ENCODE measurements at regions not wholly inside any gene's neighbourhood (a gene's known extent, or its start where the extent isn't known, plus 50 kb on each side); places are given as distances from the start of the nearest gene placed in this dataset.
"Not testable (repeated sequence)": the region's sequence is repeated elsewhere in the genome, so short reads cannot be mapped to it uniquely, and the experiment has no call there.

GRCh38 chr3:166612761-166613160 lies 767.3 kb downstream of the ZBBX start:
- H2AK5ac ChIP-seq (ENCODE audit: low read depth, low read length); H3K4ac ChIP-seq (ENCODE audit: low read length); H2BK12ac ChIP-seq (ENCODE audit: low read length); H3K4me3 ChIP-seq (ENCODE audit: low read length in 2 of 2); H4K8ac ChIP-seq (ENCODE audit: low read depth, low read length); H3K14ac ChIP-seq (ENCODE audit: low read length); H3K79me1 ChIP-seq (ENCODE audit: low read depth, low read length); H2BK15ac ChIP-seq (ENCODE audit: low read length); H3K4me1 ChIP-seq (ENCODE audit: control insufficient read depth in 2 of 2, insufficient read depth in 1 of 2, low read depth in 1 of 2, low read length in 2 of 2); H3K27me3 ChIP-seq (ENCODE audit: control insufficient read depth in 3 of 3, insufficient read depth in 3 of 3, low read depth in 1 of 3, low read length in 3 of 3); H3K9me3 ChIP-seq (replicated peaks in 1 of 2; ENCODE audit: control insufficient read depth in 2 of 2, insufficient read depth in 1 of 2, low read depth in 1 of 2, low read length in 2 of 2); H3K4me2 ChIP-seq (ENCODE audit: insufficient read depth, low read length, poor library complexity, severe bottlenecking); H3K23ac ChIP-seq (ENCODE audit: low read depth, low read length, poor library complexity); DNase-seq (ENCODE audit: low spot score); H3K18ac ChIP-seq (ENCODE audit: low read length); H2AFZ ChIP-seq (ENCODE audit: low read length); H3K27ac ChIP-seq (replicated peaks; ENCODE audit: low read length); H2BK120ac ChIP-seq (ENCODE audit: low read depth, low read length); H2BK5ac ChIP-seq (ENCODE audit: low read length); H4K91ac ChIP-seq (ENCODE audit: low read depth, low read length, poor library complexity); H3K36me3 ChIP-seq (replicated peaks in 1 of 2; ENCODE audit: control insufficient read depth in 2 of 2, insufficient read depth in 2 of 2, low read length in 2 of 2); H3K9ac ChIP-seq (ENCODE audit: low read depth, low read length, poor library complexity): not testable (repeated sequence)
- no CpG with 5 or more reads among the region's 2 CpGs for WGBS, 2 donors (ENCODE audit: extremely low coverage in 2 of 2, insufficient read length in 2 of 2, insufficient replicate concordance in 1 of 2)

GRCh38 chr3:166607933-166608521 lies 770.8 kb upstream of the BCHE start:
- Histone ChIP-seq H3K27ac (replicated peaks; ENCODE audit: low read length) (no peak overlapping the region), H3K79me1 (ENCODE audit: low read depth, low read length) (no peaks in the 10 kb centered on the region), H3K36me3 (replicated peaks in 1 of 2; ENCODE audit: control insufficient read depth in 2 of 2, insufficient read depth in 2 of 2, low read length in 2 of 2) (no peaks in the 10 kb centered on the region), H2BK12ac (ENCODE audit: low read length) (no peak overlapping the region), H3K9me3 (replicated peaks in 1 of 2; ENCODE audit: control insufficient read depth in 2 of 2, insufficient read depth in 1 of 2, low read depth in 1 of 2, low read length in 2 of 2) (no peaks in the 10 kb centered on the region), H3K23ac (ENCODE audit: low read depth, low read length, poor library complexity) (no peak overlapping the region), H2BK120ac (ENCODE audit: low read depth, low read length) (no peak overlapping the region), H4K8ac (ENCODE audit: low read depth, low read length) (no peak overlapping the region), H3K4me1 (ENCODE audit: control insufficient read depth in 2 of 2, insufficient read depth in 1 of 2, low read depth in 1 of 2, low read length in 2 of 2) (no peaks in the 10 kb centered on the region), H3K4me3 (ENCODE audit: low read length in 2 of 2) (no peak overlapping the region), H3K4ac (ENCODE audit: low read length) (no peak overlapping the region), H2BK5ac (ENCODE audit: low read length) (no peak overlapping the region), H3K18ac (ENCODE audit: low read length) (no peak overlapping the region), H2AK5ac (ENCODE audit: low read depth, low read length) (no peak overlapping the region), H3K4me2 (ENCODE audit: insufficient read depth, low read length, poor library complexity, severe bottlenecking) (no peak overlapping the region), H3K9ac (ENCODE audit: low read depth, low read length, poor library complexity) (no peak overlapping the region), H2BK15ac (ENCODE audit: low read length) (no peak overlapping the region), H3K14ac (ENCODE audit: low read length) (no peak overlapping the region), H4K91ac (ENCODE audit: low read depth, low read length, poor library complexity) (no peak overlapping the region), H3K27me3 (ENCODE audit: control insufficient read depth in 3 of 3, insufficient read depth in 3 of 3, low read depth in 1 of 3, low read length in 3 of 3) (no peaks in the 10 kb centered on the region), H2AFZ (ENCODE audit: low read length) (no peak overlapping the region)
- no CpG with 5 or more reads among the region's 1 CpG for WGBS, 2 donors (ENCODE audit: extremely low coverage in 2 of 2, insufficient read length in 2 of 2, insufficient replicate concordance in 1 of 2)
- no peak for DNase-seq (ENCODE audit: low spot score)

- no peak overlapping the region for H3K14ac ChIP-seq (ENCODE audit: low read length)
- H3K36me3 ChIP-seq (replicated peaks in 1 of 2; ENCODE audit: control insufficient read depth in 2 of 2, insufficient read depth in 2 of 2, low read length in 2 of 2): no peaks in the 10 kb centered on the region
- H3K4me3 ChIP-seq (ENCODE audit: low read length in 2 of 2): no peak overlapping the region
- no peaks in the 10 kb centered on the region for H3K79me1 ChIP-seq (ENCODE audit: low read depth, low read length)
- DNase-seq (ENCODE audit: low spot score): no peak
- no peak overlapping the region for H3K27ac ChIP-seq (replicated peaks; ENCODE audit: low read length)
- no peak overlapping the region for H4K8ac ChIP-seq (ENCODE audit: low read depth, low read length)
- no peaks in the 10 kb centered on the region for H3K9me3 ChIP-seq (replicated peaks in 1 of 2; ENCODE audit: control insufficient read depth in 2 of 2, insufficient read depth in 1 of 2, low read depth in 1 of 2, low read length in 2 of 2)
- H3K23ac ChIP-seq (ENCODE audit: low read depth, low read length, poor library complexity): no peak overlapping the region
- no peak overlapping the region for H2AK5ac ChIP-seq (ENCODE audit: low read depth, low read length)
- no peak overlapping the region for H3K9ac ChIP-seq (ENCODE audit: low read depth, low read length, poor library complexity)
- no peak overlapping the region for H2AFZ ChIP-seq (ENCODE audit: low read length)
- no peak overlapping the region for H2BK5ac ChIP-seq (ENCODE audit: low read length)
- H2BK15ac ChIP-seq (ENCODE audit: low read length): no peak overlapping the region
- H3K4ac ChIP-seq (ENCODE audit: low read length): no peak overlapping the region
- no peak overlapping the region for H4K91ac ChIP-seq (ENCODE audit: low read depth, low read length, poor library complexity)
- no peak overlapping the region for H3K18ac ChIP-seq (ENCODE audit: low read length)
- no peaks in the 10 kb centered on the region for H3K27me3 ChIP-seq (ENCODE audit: control insufficient read depth in 3 of 3, insufficient read depth in 3 of 3, low read depth in 1 of 3, low read length in 3 of 3)
- no peak overlapping the region for H3K4me2 ChIP-seq (ENCODE audit: insufficient read depth, low read length, poor library complexity, severe bottlenecking)
- no peak overlapping the region for H2BK12ac ChIP-seq (ENCODE audit: low read length)
- no peak overlapping the region for H2BK120ac ChIP-seq (ENCODE audit: low read depth, low read length)
- no peaks in the 10 kb centered on the region for H3K4me1 ChIP-seq (ENCODE audit: control insufficient read depth in 2 of 2, insufficient read depth in 1 of 2, low read depth in 1 of 2, low read length in 2 of 2)
Observed at GRCh38 chr3:166606988-166607387, 769.8 kb upstream of the BCHE start.

GRCh38 chr3:166593776-166594175 lies 756.6 kb upstream of the BCHE start:
- Histone ChIP-seq H3K4me2 (ENCODE audit: insufficient read depth, low read length, poor library complexity, severe bottlenecking) (no peak overlapping the region), H2BK12ac (ENCODE audit: low read length) (no peak overlapping the region), H3K36me3 (replicated peaks in 1 of 2; ENCODE audit: control insufficient read depth in 2 of 2, insufficient read depth in 2 of 2, low read length in 2 of 2) (no peaks in the 10 kb centered on the region), H3K9ac (ENCODE audit: low read depth, low read length, poor library complexity) (no peak overlapping the region), H3K27me3 (ENCODE audit: control insufficient read depth in 3 of 3, insufficient read depth in 3 of 3, low read depth in 1 of 3, low read length in 3 of 3) (no peaks in the 10 kb centered on the region), H3K4me3 (ENCODE audit: low read length in 2 of 2) (no peak overlapping the region), H2AK5ac (ENCODE audit: low read depth, low read length) (no peak overlapping the region), H3K27ac (replicated peaks; ENCODE audit: low read length) (no peak overlapping the region), H3K79me1 (ENCODE audit: low read depth, low read length) (no peaks in the 10 kb centered on the region), H3K23ac (ENCODE audit: low read depth, low read length, poor library complexity) (no peak overlapping the region), H3K4me1 (ENCODE audit: control insufficient read depth in 2 of 2, insufficient read depth in 1 of 2, low read depth in 1 of 2, low read length in 2 of 2) (no peaks in the 10 kb centered on the region), H3K18ac (ENCODE audit: low read length) (no peak overlapping the region), H2BK15ac (ENCODE audit: low read length) (no peak overlapping the region), H2BK5ac (ENCODE audit: low read length) (no peak overlapping the region), H4K91ac (ENCODE audit: low read depth, low read length, poor library complexity) (no peak overlapping the region), H3K4ac (ENCODE audit: low read length) (no peak overlapping the region), H4K8ac (ENCODE audit: low read depth, low read length) (no peak overlapping the region), H2BK120ac (ENCODE audit: low read depth, low read length) (no peak overlapping the region), H3K9me3 (replicated peaks in 1 of 2; ENCODE audit: control insufficient read depth in 2 of 2, insufficient read depth in 1 of 2, low read depth in 1 of 2, low read length in 2 of 2) (no peaks in the 10 kb centered on the region), H3K14ac (ENCODE audit: low read length) (no peak overlapping the region), H2AFZ (ENCODE audit: low read length) (no peak overlapping the region)
- DNase-seq (ENCODE audit: low spot score): no peak
- no CpG with 5 or more reads among the region's 1 CpG for WGBS, 2 donors (ENCODE audit: extremely low coverage in 2 of 2, insufficient read length in 2 of 2, insufficient replicate concordance in 1 of 2)
